ENCODE measurements at regions not wholly inside any gene's neighbourhood (a gene's known extent, or its start where the extent isn't known, plus 50 kb on each side); places are given as distances from the start of the nearest gene placed in this dataset.
A peak's percentile ranks its signal among the peaks of the same experiment; 100 is the strongest.

GRCh38 chr12:77594366-77594765, 236.3 kb upstream of the NAV3 start:
- TF ChIP-seq CTCF (IDR thresholded peaks at IDR 0.05) (no peak), MAX (IDR thresholded peaks at IDR 0.05; ENCODE audit: low read depth) (no peak), EP300 (IDR thresholded peaks at IDR 0.05; ENCODE audit: borderline replicate concordance in 1 of 2, low read depth in 1 of 2, low read length in 1 of 2) (peak; percentile 34; a peak in 1 of 4 replicates), JUND (IDR thresholded peaks at IDR 0.05) (peak; percentile 76), SIN3A (IDR thresholded peaks at IDR 0.05; ENCODE audit: borderline replicate concordance, low read depth, low read length) (no peak), FOXM1 (IDR thresholded peaks at IDR 0.05; ENCODE audit: low read depth) (no peak), USF1 (IDR thresholded peaks at IDR 0.05; ENCODE audit: borderline replicate concordance, low read depth) (no peak)
